ENCODE measurements at regions not wholly inside any gene's neighbourhood (a gene's known extent, or its start where the extent isn't known, plus 50 kb on each side); places are given as distances from the start of the nearest gene placed in this dataset.

DNA sequence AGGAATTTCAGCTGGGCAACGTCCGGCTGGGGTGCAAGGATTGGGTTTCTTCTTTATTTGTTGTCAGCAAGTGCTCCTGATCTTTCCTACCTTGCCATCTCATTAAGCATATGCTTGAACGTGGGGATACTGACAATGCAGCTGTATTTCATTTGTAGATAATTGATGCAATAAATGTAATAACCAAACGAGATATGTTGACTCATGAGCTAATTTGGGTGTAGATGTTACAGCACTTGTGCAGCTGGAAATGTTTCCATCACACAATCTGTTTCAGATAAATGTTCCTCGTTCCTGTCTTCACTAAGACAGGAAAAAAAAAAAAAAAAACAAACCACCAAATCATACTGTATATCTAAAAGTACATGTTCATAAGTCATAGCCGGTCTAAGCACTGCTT lies 123.8 kb downstream of the DMRT2 start:
- TF ChIP-seq CTCF (IDR thresholded peaks at IDR 0.05): no peak

DNA sequence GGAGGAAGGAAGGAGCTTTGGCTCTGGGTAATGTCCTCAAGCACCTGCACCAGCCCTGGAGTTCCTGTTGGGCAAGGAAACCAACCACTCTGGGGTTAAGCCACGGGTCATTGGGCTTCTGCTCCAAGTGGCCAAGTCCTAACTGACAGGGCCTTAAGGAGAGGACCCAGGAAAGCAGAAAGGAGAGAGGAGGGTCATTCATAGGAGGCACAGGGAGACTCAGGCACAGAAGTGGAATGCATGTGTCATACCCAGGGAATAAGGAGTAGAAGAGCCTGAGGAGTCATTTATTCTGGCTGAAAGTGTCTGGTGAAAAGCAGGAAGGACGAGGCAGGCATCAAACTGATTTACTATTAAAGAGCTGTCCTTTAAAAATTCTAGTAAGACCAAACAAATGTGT lies 129.2 kb downstream of the DMRT2 start:
- TF ChIP-seq CTCF (IDR thresholded peaks at IDR 0.05): no peak

DNA sequence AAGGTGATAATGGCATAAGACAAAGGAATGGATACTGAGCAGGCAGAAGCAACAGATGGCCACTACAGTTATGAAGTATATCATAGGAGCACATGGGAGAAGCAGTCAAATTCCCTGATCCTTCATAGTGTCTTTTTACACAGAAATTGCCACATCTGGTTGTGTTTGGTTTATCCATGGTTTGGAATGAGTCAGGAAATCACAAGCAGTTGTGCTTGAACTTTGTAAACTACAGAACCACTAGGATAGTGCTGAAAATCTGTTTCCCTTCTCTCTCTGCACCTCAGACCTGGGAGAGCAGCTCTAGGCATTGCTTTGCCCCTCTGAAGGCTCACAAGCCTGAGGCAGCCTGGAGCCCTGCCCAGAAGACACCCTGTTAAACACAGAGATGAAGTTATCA lies 134.0 kb downstream of the DMRT2 start:
- TF ChIP-seq CTCF (IDR thresholded peaks at IDR 0.05): no peak

GRCh38 chr9:1198085-1198484 lies 147.9 kb downstream of the DMRT2 start:
- TF ChIP-seq CTCF (IDR thresholded peaks at IDR 0.05): no peak

- no peak for TF ChIP-seq CTCF (IDR thresholded peaks at IDR 0.05)
Observed at GRCh38 chr9:1200847-1201251, 150.7 kb downstream of the DMRT2 start.

DNA sequence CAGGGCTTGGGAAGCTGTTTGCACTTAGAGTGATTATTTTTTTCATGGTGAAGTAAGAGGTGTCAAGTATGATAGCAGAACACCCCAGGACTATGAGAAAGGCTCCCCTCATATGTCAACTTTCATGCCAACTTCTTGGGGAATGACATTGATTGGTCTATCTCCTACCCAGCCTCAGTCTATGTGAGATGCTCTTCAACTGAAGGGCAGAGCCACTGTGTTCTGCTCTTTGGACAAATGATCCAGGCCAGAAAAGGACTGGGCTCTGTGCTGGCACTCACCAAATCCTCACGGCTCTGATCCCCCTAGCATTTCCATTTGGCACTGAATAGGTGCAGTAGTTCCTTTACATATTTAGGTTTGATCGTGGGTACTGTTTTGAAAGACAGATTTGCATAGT lies 151.1 kb downstream of the DMRT2 start:
- TF ChIP-seq CTCF (IDR thresholded peaks at IDR 0.05): no peak

DNA sequence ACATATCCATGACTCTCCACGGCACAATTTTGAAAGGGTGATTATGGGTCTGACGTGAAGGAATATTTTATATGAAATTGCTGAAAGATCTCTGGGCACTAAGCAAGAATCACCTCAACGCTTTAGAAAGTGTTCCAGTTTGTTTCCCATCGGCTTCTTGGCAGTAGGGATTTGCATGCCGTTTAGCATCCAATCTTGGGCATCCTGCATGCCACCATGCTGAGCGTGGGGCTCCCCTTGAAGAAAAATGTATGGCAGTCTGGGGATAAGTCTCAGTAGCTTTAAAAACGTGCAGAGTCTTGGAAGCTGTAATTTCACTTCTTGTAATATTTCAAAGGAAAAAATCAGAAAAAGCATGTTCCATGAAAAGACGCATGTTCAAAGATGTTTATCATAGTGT lies 151.7 kb downstream of the DMRT2 start:
- no peak for TF ChIP-seq CTCF (IDR thresholded peaks at IDR 0.05)

DNA sequence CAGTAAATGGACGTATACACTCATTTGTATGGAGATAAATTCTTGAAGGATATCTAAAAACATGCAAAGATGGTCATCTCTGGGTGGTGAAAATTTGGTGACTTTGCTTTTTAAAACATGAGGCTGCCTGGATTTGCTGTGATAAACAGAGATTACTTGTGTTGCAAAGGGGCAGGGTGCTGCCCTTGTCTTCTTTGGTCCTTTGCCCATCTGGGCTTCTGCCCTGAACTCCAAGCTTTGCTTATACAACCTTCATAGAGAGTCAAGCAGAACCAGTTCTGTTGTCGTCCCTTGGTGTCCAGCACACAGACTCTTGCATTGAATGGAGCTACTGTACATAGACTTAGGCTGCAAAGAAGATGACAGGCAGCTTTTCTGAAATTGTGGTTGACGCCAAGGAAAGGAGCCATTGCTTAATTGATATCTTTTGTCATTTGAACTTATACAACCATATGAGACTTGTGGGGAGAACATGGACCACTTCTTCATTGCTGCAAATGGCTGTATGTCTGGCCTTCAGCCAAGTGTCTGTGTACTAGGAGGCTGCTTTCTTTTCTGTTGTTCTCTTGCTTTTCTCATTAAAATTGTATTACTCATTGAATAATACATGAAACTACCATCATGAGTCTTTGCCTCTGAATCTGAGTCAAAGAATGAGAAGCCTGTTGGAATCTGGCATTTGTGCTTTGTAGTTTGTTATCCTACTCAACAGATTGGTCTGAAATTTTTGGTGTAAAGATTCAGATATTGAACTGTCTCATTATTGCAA lies 152.5 kb downstream of the DMRT2 start:
- TF ChIP-seq CTCF (IDR thresholded peaks at IDR 0.05): no peak
